SKM-1 treated with dmso at 0.1 percent for 144 hours (cell line): ENCODE measurements at regions not wholly inside any gene's neighbourhood (a gene's known extent, or its start where the extent isn't known, plus 50 kb on each side); places are given as distances from the start of the nearest gene placed in this dataset.

Experiments used
- DNase-seq: peaks from one replicate; lab custom pipeline; 2025; ENCODE audit not compliant: unreplicated experiment; lab: John Stamatoyannopoulos, UW

GRCh38 chr10:10878963-10879362 is 138.7 kb upstream of the CELF2 start:
- DNase-seq: no peak

DNA sequence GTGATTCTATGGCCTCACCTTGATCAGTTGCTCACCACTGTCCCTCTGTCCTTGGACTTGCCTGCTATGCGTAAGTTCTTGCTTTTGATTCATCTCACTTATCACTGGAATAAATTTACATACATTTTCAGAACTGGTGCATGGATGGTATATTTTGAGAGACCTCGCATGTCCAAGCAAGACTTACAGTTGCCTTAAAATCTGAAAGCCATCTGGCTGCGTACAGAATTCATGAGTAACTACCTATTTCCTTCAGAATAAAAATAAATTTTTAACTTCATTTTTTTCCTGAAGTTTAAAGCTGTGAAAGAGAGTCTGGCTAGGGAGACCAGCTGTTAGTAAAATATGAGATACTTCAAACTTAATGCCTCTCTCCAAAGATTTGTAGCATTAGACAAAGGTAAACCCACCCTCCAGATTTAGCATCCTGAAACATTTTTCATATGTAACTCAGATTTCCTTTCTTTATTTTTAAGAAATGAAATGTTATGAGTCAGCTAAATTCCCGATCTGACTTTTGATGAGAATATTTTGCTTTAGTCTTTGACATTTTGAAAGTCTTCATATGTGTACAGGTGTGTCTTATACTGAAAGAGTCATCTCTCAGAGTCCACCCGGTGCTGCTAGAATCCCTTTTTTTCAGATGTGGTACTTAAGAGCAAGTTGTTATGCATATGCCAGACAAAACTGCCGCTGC is 136.4 kb upstream of the CELF2 start:
- DNase-seq: no peak

DNA sequence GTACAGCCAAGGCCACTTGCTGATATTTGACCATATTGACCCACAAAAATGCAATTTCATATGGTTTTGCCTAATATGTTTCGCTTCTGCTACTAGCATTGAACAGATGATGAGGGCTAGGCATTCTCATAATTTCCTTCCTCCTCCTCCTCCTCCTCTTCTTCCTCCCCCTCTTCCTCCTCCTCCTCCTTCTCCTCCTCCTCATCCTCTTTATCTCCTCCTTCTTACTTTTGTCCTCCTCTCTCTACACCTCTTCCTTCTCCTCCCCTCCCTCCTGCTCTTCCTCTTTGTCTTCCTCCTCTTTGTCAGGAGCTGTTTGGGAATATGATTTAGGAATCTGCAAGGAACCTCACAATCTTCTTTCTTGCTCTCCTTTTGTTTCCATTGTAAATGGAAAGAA is 133.9 kb upstream of the CELF2 start:
- no peak for DNase-seq

DNA sequence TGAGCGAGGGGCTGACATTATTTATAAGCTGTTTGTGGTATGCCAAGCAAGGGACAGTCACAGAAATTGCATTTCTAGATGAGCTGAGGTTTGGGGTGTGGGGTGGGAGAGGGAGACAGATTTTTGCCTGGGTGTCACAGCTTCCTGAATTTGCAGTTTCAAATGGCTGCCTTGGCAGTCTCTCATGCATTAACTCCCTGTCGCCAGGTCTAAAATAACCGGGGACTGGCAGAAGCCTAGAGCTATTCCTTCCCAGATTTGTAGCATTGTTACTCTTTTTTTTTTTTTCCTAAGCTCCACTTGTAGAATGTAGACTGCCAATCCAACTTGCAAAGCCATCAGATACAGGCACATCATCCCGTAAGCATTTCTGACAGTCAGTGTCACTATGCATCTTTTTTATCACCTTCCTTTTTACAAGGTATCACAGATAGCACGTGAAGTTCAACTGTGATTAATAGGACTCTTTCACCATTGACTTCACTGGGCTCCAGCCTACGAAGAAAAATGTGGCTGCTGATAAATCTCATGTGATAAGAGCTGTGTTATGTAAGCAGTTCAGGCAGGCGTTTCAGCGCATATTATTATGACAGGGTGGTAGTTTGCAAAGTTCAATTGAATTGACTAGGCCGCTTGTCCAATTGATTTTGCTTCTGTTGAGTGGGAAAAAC is 130.7 kb upstream of the CELF2 start:
- DNase-seq: no peak

DNA sequence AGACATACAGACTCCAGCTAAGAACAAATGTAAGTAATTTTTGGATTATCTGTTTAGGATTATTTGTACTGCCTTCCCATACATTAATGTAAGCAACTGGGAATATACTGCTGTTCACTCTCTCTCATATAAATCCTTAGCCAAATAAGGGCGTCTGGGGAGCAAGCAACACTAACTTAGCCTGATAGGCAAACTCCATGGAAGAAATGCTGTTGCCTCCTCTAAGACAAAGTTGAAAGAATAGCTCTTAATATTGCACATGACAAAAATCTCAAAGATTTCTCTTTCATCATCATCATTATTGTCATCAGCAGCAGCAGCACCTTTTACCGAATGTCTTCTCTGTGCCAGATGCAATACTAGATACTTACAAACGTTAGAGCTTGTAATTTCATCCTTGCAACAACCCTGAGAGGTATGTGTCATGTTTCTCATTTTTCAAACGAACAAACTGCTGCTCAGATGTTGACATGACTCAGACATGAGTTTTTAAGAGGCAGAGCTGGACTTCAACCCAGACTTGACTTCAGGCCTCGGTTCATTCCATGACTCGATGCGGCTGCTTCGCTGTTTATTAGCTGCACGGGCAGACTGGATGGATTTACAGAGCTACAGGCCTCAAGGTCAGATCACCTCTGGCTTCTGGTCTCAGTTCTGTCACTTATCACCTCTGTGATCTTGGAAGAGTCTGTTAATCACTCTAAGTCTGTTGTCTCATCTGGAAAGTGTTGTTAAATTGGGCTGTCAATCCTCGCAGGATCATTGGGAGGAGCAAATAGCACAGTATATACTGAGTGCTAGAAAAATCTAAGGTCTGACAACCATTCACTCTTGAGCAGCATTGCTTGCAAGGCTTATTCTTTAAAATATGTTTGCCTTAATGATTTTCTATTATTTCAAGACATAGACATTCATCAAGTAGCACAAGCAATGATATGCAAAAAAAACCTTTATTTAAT is 126.3 kb upstream of the CELF2 start:
- no peak for DNase-seq

- DNase-seq: no peak
Measured at GRCh38 chr10:10892290-10892875, 125.3 kb upstream of the CELF2 start.

DNA sequence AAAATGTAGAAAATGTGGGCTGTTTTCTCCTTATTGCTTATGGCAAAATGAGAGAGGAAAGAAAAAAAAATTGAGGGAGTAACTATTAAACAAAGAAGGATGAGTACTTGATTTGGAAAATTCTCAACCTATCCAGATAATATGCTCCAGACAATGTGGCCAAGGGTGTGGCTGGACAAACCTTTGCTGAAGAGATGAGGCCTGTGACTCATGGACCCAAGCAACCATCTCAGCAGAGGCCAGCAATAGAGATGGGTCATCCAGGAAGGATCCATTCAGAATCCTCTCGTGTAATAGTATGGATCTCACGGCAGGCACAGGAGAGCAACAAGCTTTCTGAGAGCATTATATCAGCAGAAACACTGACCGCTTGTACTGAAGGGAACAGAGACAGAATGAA is 120.3 kb upstream of the CELF2 start:
- DNase-seq: no peak

DNA sequence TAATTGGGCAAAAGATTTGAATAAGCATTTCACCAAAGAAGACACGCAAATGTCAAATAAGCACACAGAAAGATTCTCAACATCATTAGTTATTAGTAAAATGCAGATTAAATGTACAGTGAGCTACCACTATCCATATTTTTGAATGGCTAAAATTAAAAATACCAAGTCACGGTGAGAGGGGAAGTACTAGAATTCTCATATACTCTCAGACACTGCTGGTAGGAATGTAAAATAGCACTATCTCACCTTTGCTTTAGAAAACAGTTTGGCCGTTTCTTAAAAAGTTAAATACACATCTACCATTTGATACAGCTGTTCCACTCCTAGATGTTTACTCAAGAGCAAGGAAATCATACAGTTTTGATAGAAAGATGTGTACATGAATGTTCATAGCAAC is 115.8 kb upstream of the CELF2 start:
- DNase-seq: no peak

- no peak for DNase-seq
Measured at GRCh38 chr10:10902951-10903350, 114.7 kb upstream of the CELF2 start.

DNA sequence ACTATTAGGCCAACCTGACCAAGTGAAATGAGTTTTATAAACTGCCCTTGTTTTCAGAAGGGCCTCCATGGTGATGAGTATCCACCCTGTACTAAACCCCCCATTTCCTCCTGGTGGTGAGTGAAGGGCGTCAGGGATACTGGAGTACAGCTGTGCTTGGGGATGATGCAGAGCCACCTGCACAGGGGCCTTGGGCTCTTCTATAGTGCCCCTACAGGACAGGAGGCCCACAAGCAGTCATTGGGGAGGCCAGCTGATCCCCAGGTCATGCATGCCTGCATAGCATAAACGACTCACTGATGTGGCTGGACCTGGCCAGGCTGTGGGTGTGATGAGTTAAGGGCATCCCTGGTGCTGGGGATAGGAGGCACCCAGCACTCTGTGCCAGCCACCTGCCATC is 114.1 kb upstream of the CELF2 start:
- DNase-seq: no peak

GRCh38 chr10:10910634-10911033 is 107.0 kb upstream of the CELF2 start:
- DNase-seq: no peak

DNA sequence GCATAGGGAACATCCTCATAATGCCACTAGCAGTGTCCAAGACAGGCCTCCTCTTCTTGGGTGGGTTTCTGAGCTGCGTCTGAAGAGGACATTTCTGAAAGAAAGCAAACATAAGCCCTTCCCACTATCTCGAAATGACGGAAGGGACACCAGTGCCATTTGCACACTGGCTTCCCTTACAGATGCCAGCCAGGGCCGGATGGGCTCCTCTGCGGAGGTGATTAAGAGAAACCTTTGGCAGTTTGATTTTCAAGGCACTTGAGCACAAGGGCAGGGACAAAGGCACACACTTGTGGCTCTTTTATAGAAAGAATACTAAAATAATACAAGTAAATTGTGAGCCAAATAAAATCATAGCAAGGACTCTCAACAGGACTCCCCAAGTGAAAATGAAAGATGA is 106.6 kb upstream of the CELF2 start:
- no peak for DNase-seq

DNA sequence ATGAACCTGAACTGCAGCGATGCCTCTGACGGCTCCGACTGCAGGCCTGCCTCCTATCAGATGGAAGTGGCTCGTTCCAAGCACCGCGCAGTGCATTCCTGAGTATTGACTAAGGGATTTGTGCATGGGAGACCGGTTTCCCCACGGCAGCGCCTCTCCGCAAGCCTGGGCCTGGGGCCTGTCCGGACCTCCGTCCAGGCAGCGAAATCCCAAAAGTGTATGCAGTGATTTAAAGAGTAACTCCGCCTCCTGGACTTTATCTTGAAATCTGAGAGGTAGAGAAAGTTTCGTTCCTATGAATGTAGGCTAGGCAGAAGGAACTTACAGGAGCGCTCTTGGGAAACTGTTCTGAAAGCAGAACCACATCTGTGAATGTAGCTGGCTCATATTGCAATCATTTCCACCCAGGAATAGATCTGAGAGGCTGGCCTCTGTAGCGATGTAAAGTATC is 106.2 kb upstream of the CELF2 start:
- no peak for DNase-seq

DNA sequence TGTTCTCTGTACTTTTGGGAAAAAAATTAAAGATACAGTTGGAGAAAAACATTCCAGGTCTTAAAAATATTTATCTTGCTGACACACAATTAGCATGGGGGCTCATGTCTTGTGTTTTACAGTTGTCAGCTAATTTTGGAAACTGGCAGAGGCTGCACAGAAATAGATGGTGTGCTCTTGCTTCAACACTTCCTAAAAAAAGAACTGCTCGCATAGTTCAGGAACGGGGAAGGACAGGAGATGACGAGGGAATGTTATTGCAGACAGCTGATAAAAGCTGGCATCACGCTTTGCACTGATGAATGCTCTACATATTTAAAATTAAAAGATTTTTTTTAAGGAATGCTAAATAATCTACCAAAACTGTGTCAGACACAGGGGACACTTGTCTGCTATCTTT is 103.5 kb upstream of the CELF2 start:
- DNase-seq: no peak

- DNase-seq: no peak
Measured at GRCh38 chr10:10915215-10915614, 102.5 kb upstream of the CELF2 start.

DNA sequence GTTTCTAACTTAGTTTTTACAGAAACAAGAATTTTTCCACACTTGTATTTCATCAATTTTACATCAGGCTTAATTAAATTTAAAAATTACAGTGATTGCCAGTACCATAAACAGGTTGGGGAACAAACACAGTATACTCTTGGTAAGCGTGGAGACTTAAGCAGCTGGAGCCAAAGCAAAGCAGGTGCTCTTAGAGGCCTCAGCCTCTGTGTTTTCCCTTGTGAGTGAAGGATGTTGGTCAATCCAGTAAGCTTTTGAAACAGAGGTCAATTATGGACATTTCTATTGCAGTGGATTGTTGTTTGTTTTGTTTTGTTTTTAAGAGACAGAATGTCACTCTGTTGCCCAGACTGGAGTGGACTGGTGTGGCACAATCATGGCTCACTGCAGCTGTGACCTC is 100.6 kb upstream of the CELF2 start:
- no peak for DNase-seq

- no peak for DNase-seq
Measured at GRCh38 chr10:10919976-10920375, 97.7 kb upstream of the CELF2 start.

DNA sequence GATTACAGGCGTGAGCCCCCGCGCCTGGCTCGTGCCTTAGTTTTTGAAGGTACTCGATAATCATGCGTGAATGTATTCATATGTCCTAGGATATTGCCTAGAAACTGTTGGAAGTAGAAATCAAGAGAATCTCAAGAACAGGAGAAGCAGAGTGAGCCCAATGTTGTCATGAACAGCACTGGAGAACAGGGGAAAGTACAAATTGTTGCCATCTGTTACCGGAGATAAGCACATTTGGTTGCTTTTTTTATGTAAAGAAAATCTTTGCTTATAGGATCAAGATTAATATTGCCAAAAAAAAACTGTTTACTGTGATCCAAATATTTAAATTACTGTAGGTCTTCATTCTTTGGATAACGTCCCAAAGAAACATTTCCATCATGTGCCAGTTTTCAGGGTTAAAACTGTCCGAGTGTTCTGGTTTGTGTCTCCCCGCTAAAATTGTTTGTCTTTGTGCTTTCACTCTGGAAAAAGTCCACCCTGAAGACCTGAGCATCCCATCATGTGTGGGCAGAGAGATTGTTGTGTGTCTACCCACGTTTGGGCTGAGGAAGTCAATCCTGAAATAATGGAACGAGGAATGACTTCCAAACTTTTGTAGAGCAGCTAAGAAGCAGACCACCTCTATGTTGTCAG is 95.7 kb upstream of the CELF2 start:
- no peak for DNase-seq

DNA sequence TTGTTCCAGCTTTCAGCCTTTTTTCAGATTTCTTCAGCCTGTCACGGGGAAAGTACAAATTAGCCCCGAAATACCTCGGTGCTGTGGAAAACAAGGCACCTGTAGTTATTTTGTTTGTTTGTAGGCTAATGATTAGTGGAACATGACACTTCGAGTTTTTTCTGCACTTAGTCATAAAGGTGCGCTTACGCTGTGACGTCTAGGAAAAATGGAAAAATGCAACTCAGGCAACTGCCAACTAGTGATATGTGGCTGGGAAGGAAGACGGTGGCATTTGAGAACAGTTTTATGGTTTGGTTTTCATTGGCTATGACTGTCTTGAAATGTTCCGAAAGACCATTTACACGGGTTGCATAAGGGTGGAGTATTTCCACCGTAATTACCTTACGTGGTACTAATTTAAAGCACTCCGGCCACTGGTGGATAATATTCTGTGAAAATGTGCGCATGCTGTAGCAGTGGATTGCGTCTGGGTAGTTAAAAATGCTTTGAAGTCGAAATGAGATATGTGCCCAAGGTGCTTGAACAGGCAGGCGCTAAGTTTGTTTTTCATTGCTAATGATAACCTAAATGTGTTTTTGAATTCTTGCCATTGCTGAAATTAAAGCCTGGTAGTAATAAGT is 94.5 kb upstream of the CELF2 start:
- no peak for DNase-seq

DNA sequence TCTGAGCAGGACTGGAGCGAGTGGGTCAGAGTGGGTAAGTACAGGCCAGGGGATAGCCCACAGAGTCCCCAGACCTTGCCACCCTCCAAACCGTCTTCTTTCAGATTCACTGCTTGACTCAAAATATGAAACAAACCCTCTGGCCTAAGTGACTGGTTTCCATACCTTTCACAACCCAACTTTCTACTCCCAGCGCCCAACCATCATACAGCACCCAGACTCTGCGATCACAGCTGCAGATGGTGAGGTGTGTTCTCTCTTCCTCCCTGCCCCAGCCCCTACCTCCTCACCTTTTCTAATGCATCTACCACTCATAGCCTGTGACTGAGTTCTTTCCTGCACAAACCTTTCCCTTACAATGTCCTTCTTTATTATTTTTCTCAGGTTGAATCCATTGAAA is 92.0 kb upstream of the CELF2 start:
- no peak for DNase-seq

DNA sequence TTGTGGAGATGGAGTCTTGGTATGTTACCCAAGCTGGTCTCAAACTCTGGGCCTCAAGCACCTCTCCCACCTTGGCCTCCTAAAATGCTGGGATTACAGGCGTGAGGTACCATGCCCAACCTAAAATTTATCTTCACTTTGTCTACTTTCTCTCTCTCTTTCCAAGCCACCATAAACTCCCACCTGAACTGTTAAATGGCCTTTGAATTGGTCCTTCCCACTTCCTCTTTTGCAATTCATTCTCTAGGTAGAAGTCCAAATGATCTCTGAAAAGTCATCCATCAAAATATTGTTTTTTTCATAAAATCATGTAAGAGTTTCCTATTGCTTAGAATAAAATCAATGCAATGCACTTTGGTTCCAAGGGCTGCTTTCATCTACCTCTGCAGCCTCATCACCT is 90.1 kb upstream of the CELF2 start:
- DNase-seq: no peak
